Neural progenitor cell (in vitro differentiated cells): ENCODE measurements at regions not wholly inside any gene's neighbourhood (a gene's known extent, or its start where the extent isn't known, plus 50 kb on each side); places are given as distances from the start of the nearest gene placed in this dataset.

Experiments
- DNase-seq: peaks from one replicate; pipeline ENCODE4 v3.0.0-alpha.2; 2016; ENCODE audit warnings: low spot score
- H2AFZ ChIP-seq: fragments of 200-600 bp; sonication (generic); replicated peaks from 2 replicates; pipeline ENCODE4 v1.6.1; 2016; ENCODE audit warnings: antibody characterized with exemption
- H3F3A ChIP-seq: fragments of 200-600 bp; sonication (generic); 2 replicates; pipeline ENCODE4 v1.6.1; 2016; ENCODE audit warnings: antibody characterized with exemption, low read depth
- H3K27ac ChIP-seq: fragments of 200-600 bp; sonication (generic); 2 replicates; pipeline ENCODE4 v1.5.1; 2016; ENCODE audit warnings: mild to moderate bottlenecking
- H3K27me3 ChIP-seq: fragments of 200-600 bp; sonication (generic); 2 replicates; pipeline ENCODE4 v1.6.1; 2016; ENCODE audit warnings: mild to moderate bottlenecking, moderate library complexity
- H3K36me3 ChIP-seq: fragments of 200-600 bp; sonication (generic); 2 replicates; pipeline ENCODE4 v1.5.1; 2016
- H3K4me1 ChIP-seq: fragments of 200-600 bp; sonication (generic); 2 replicates; pipeline ENCODE4 v1.6.1; 2016; ENCODE audit warnings: mixed run types
- H3K4me2 ChIP-seq: fragments of 200-600 bp; sonication (generic); 2 replicates; pipeline ENCODE4 v1.6.1; 2016
- H3K4me3 ChIP-seq: fragments of 200-600 bp; sonication (generic); 2 replicates; pipeline ENCODE4 v1.5.1; 2016
- H3K79me2 ChIP-seq: fragments of 200-600 bp; sonication (generic); 2 replicates; pipeline ENCODE4 v1.6.1; 2016; ENCODE audit warnings: low read depth
- H3K9ac ChIP-seq: fragments of 200-600 bp; sonication (generic); 2 replicates; pipeline ENCODE4 v1.6.1; 2016
- H3K9me3 ChIP-seq: fragments of 200-600 bp; sonication (generic); 2 replicates; pipeline ENCODE4 v1.5.1; 2016; ENCODE audit warnings: low read depth
- H4K20me1 ChIP-seq: fragments of 200-600 bp; sonication (generic); 2 replicates; pipeline ENCODE4 v1.6.1; 2016; ENCODE audit warnings: low read depth
- H3K27ac Mint-ChIP-seq: 3 replicates; pipeline ENCODE4 v1.8.0; 2021; ENCODE audit warnings: mixed read lengths
- H3K27me3 Mint-ChIP-seq: 2 replicates; pipeline ENCODE4 v1.8.0; 2022; ENCODE audit warnings: low read depth, mild to moderate bottlenecking, inconsistent platforms, moderate library complexity, mixed read lengths; ENCODE audit not compliant: insufficient read depth
- H3K36me3 Mint-ChIP-seq: 3 replicates; pipeline ENCODE4 v1.8.0; 2021; ENCODE audit warnings: mixed read lengths
- H3K4me1 Mint-ChIP-seq: 3 replicates; pipeline ENCODE4 v1.8.0; 2021; ENCODE audit warnings: mixed read lengths
- H3K4me3 Mint-ChIP-seq: 3 replicates; pipeline ENCODE4 v1.8.0; 2021; ENCODE audit warnings: mild to moderate bottlenecking, moderate library complexity, mixed read lengths
- H3K9me3 Mint-ChIP-seq: 3 replicates; pipeline ENCODE4 v1.8.0; 2020; ENCODE audit warnings: mixed read lengths
- CTCF ChIP-seq: fragments of 200-600 bp; sonication (generic); IDR thresholded peaks from 2 replicates; pipeline ENCODE4 v1.5.1; 2017; ENCODE audit warnings: antibody characterized with exemption, mild to moderate bottlenecking
- EZH2 ChIP-seq: fragments of 200-600 bp; sonication (generic); IDR thresholded peaks from 2 replicates; pipeline ENCODE4 v1.6.1; 2017; ENCODE audit warnings: antibody characterized with exemption, mild to moderate bottlenecking, moderate library complexity
- EZH2phosphoT487 ChIP-seq: fragments of 200-600 bp; sonication (generic); IDR thresholded peaks from 2 replicates; pipeline ENCODE4 v1.6.1; 2017; ENCODE audit warnings: antibody characterized with exemption

- H3K4me1 Mint-ChIP-seq: peaks cover 2% of the 10 kb centered on the region
- H3K27me3 Mint-ChIP-seq: no peaks in the 10 kb centered on the region
- no peak for TF ChIP-seq EZH2phosphoT487
- no peak for TF ChIP-seq EZH2
- TF ChIP-seq CTCF: no peak
- Histone ChIP-seq H3F3A (no peaks in the 10 kb centered on the region), H3K9ac (no peak overlapping the region), H3K9me3 (no peaks in the 10 kb centered on the region), H2AFZ (no peak overlapping the region), H3K36me3 (no peaks in the 10 kb centered on the region), H3K79me2 (no peaks in the 10 kb centered on the region), H3K27ac (no peak overlapping the region), H3K4me1 (no peaks in the 10 kb centered on the region), H3K27me3 (no peaks in the 10 kb centered on the region), H3K4me3 (no peak overlapping the region), H3K4me2 (no peak overlapping the region), H4K20me1 (no peaks in the 10 kb centered on the region)
- no peak overlapping the region for H3K27ac Mint-ChIP-seq
- DNase-seq: no peak
- H3K4me3 Mint-ChIP-seq: no peak overlapping the region
- H3K9me3 Mint-ChIP-seq: no peaks in the 10 kb centered on the region
- H3K36me3 Mint-ChIP-seq: no peaks in the 10 kb centered on the region
Measured at GRCh38 chr2:193796847-193797246, 1602.1 kb upstream of the TMEFF2 start.

- DNase-seq: no peak
- no peak overlapping the region for H3K27ac Mint-ChIP-seq
- H3K27ac ChIP-seq: no peak overlapping the region
- H4K20me1 ChIP-seq: no peaks in the 10 kb centered on the region
- H3K4me1 Mint-ChIP-seq: peaks cover 7% of the 10 kb centered on the region
- H3K9me3 ChIP-seq: no peaks in the 10 kb centered on the region
- H3K79me2 ChIP-seq: no peaks in the 10 kb centered on the region
- no peak overlapping the region for H3K4me2 ChIP-seq
- H3F3A ChIP-seq: no peaks in the 10 kb centered on the region
- no peaks in the 10 kb centered on the region for H3K36me3 ChIP-seq
- H3K9ac ChIP-seq: no peak overlapping the region
- no peak overlapping the region for H2AFZ ChIP-seq
- no peak for TF ChIP-seq EZH2
- no peak for TF ChIP-seq EZH2phosphoT487
- TF ChIP-seq CTCF: no peak
- H3K27me3 ChIP-seq: no peaks in the 10 kb centered on the region
- no peak overlapping the region for H3K4me3 Mint-ChIP-seq
- H3K4me1 ChIP-seq: no peaks in the 10 kb centered on the region
- no peaks in the 10 kb centered on the region for H3K36me3 Mint-ChIP-seq
- H3K4me3 ChIP-seq: no peak overlapping the region
- no peaks in the 10 kb centered on the region for H3K27me3 Mint-ChIP-seq
- no peaks in the 10 kb centered on the region for H3K9me3 Mint-ChIP-seq
Measured at GRCh38 chr2:193793914-193794313, 1599.2 kb upstream of the TMEFF2 start.

GRCh38 chr2:193783681-193784080, 1588.9 kb upstream of the TMEFF2 start:
- Mint-ChIP-seq H3K27ac (no peak overlapping the region), H3K27me3 (no peaks in the 10 kb centered on the region), H3K4me3 (no peak overlapping the region), H3K36me3 (no peaks in the 10 kb centered on the region), H3K4me1 (no peaks in the 10 kb centered on the region), H3K9me3 (no peaks in the 10 kb centered on the region)
- no peaks in the 10 kb centered on the region for H4K20me1 ChIP-seq
- no peaks in the 10 kb centered on the region for H3K79me2 ChIP-seq
- H3K27me3 ChIP-seq: no peaks in the 10 kb centered on the region
- no peaks in the 10 kb centered on the region for H3F3A ChIP-seq
- no peak overlapping the region for H3K4me2 ChIP-seq
- H3K9ac ChIP-seq: no peak overlapping the region
- TF ChIP-seq EZH2phosphoT487 (no peak), CTCF (no peak), EZH2 (no peak)
- no peaks in the 10 kb centered on the region for H3K9me3 ChIP-seq
- H3K4me3 ChIP-seq: no peak overlapping the region
- no peak for DNase-seq
- H3K36me3 ChIP-seq: no peaks in the 10 kb centered on the region
- H2AFZ ChIP-seq: no peak overlapping the region
- no peak overlapping the region for H3K27ac ChIP-seq
- H3K4me1 ChIP-seq: no peaks in the 10 kb centered on the region

- Histone ChIP-seq H4K20me1 (no peaks in the 10 kb centered on the region), H3K27me3 (no peaks in the 10 kb centered on the region), H3K4me2 (no peak overlapping the region), H3K9ac (no peak overlapping the region), H3K4me1 (no peaks in the 10 kb centered on the region), H3F3A (no peaks in the 10 kb centered on the region), H3K9me3 (no peaks in the 10 kb centered on the region), H3K36me3 (no peaks in the 10 kb centered on the region), H3K4me3 (no peak overlapping the region), H3K27ac (no peak overlapping the region), H3K79me2 (no peaks in the 10 kb centered on the region), H2AFZ (no peak overlapping the region)
- Mint-ChIP-seq H3K27me3 (no peaks in the 10 kb centered on the region), H3K4me3 (no peak overlapping the region), H3K9me3 (no peaks in the 10 kb centered on the region), H3K4me1 (no peaks in the 10 kb centered on the region), H3K36me3 (no peaks in the 10 kb centered on the region), H3K27ac (no peak overlapping the region)
- TF ChIP-seq EZH2phosphoT487 (no peak), EZH2 (no peak), CTCF (no peak)
- DNase-seq: no peak
Measured at GRCh38 chr2:193778293-193778692, 1583.6 kb upstream of the TMEFF2 start.
